ENCODE measurements at regions not wholly inside any gene's neighbourhood (a gene's known extent, or its start where the extent isn't known, plus 50 kb on each side); places are given as distances from the start of the nearest gene placed in this dataset.

DNA sequence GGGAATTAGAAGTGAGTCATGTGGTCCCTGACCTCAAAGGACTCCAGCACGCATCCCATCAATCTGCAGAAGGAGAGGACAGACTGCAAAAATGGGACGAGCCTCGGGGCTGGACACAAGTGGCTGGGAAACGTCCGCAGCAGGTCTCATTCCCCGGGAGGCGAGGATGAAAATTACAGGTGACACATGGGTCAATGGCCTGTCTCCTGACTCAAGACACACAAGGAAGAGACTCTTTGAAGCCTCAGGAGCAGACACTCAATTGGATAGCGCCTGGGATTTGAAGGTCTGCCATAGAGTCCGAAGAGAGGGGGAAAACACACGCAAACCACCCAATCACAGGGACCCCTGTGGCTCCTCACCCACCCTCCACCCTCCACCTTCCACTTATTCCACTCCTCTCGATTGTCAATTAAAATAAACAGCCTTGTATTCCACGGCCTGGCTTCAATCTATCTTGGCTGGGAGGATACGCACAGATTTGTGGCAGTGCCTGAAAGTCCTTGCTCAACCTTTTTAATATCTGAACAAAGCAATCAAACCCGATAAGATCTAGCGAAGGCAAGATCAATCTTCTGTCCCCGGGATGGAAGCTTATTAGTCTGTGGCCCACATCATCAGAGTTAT, 101.8 kb upstream of the CADM1 start:
- no peak for TF ChIP-seq CTCF (IDR thresholded peaks at IDR 0.05)
- no peak for TF ChIP-seq POLR2AphosphoS5 (IDR thresholded peaks at IDR 0.05)
- no peak for TF ChIP-seq POLR2A (IDR thresholded peaks at IDR 0.05)

Data from gastroesophageal sphincter (tissue), 3 donors.